IMR-90 (cell line): ENCODE measurements at regions not wholly inside any gene's neighbourhood (a gene's known extent, or its start where the extent isn't known, plus 50 kb on each side); places are given as distances from the start of the nearest gene placed in this dataset.

Source experiments
- ATAC-seq: fragments of 200-7000 bp; cut with Tn5 transposase; 2 replicates; pipeline ENCODE4 v1.9.1; 2020; ENCODE audit warnings: low read depth, mild to moderate bottlenecking, moderate library complexity
- BruUV-seq: library from RNA; stranded (reverse); fragments of 400-500 nt; replicated peaks from 2 replicates; lab custom pipeline; 2021; lab: Mats Ljungman, UMichigan
- CTCF ChIA-PET: fragments of 300-600 bp; formaldehyde crosslinking; extraction: SDS; loops from one replicate; lab custom pipeline; 2021; ENCODE audit warnings: antibody characterized with exemption; lab: Yijun Ruan, JAX
- POLR2A ChIA-PET: fragments of 300-600 bp; sonication (Branson Sonifier 250); formaldehyde crosslinking; loops from one replicate; lab custom pipeline; 2022; ENCODE audit warnings: antibody characterized with exemption; ENCODE audit not compliant: unreplicated experiment; lab: Charles Lee
- DNase-seq: peaks from one replicate; pipeline ENCODE4 v3.0.0; 2013
- H2AFZ ChIP-seq: replicated peaks from 2 replicates; pipeline ENCODE3; 2013; ENCODE audit warnings: low read length, mild to moderate bottlenecking; ENCODE audit not compliant: poor library complexity
- H2AK5ac ChIP-seq: 2 replicates; pipeline ENCODE4 v1.6.1; 2013; ENCODE audit warnings: low read depth, low read length, inconsistent platforms
- H2AK9ac ChIP-seq: replicated peaks from 2 replicates; pipeline ENCODE3; 2013; ENCODE audit warnings: mild to moderate bottlenecking, low read depth, low read length, moderate library complexity; ENCODE audit not compliant: poor library complexity
- H2BK120ac ChIP-seq: 2 replicates; pipeline ENCODE4 v1.6.1; 2013; ENCODE audit warnings: low read depth, low read length, inconsistent platforms
- H2BK15ac ChIP-seq: 3 replicates; pipeline ENCODE4 v1.6.1; 2013; ENCODE audit warnings: low read depth, low read length, inconsistent platforms
- H2BK20ac ChIP-seq: 2 replicates; pipeline ENCODE4 v1.6.1; 2013; ENCODE audit warnings: low read depth, mild to moderate bottlenecking, inconsistent platforms, low read length, moderate library complexity
- H2BK5ac ChIP-seq: 2 replicates; pipeline ENCODE4 v1.6.1; 2013; ENCODE audit warnings: mild to moderate bottlenecking, low read depth, low read length, inconsistent platforms; ENCODE audit not compliant: poor library complexity, severe bottlenecking
- H3K14ac ChIP-seq: replicated peaks from 2 replicates; pipeline ENCODE4 v1.6.1; 2013; ENCODE audit warnings: low read depth, low read length, inconsistent platforms
- H3K18ac ChIP-seq: 2 replicates; pipeline ENCODE4 v1.6.1; 2013; ENCODE audit warnings: low read depth, low read length, control low read depth
- H3K23ac ChIP-seq: 2 replicates; pipeline ENCODE4 v1.6.1; 2013; ENCODE audit warnings: low read depth, low read length, inconsistent platforms
- H3K27ac ChIP-seq: 2 replicates; pipeline ENCODE4 v1.5.1; 2013; ENCODE audit warnings: mild to moderate bottlenecking, control low read depth, low read length; ENCODE audit not compliant: insufficient read depth
- H3K27me3 ChIP-seq: 2 replicates; pipeline ENCODE4 v1.6.1; 2013; ENCODE audit warnings: low read length; ENCODE audit not compliant: control insufficient read depth, insufficient read depth
- H3K36me3 ChIP-seq: 2 replicates; pipeline ENCODE4 v1.6.1; 2013; ENCODE audit warnings: low read length, mixed read lengths; ENCODE audit not compliant: control insufficient read depth, insufficient read depth
- H3K4ac ChIP-seq: 2 replicates; pipeline ENCODE4 v1.6.1; 2013; ENCODE audit warnings: low read depth, low read length, inconsistent platforms
- H3K4me1 ChIP-seq: 2 replicates; pipeline ENCODE4 v1.6.1; 2013; ENCODE audit warnings: low read length, mixed read lengths; ENCODE audit not compliant: control insufficient read depth, insufficient read depth
- H3K4me2 ChIP-seq: 2 replicates; pipeline ENCODE4 v1.6.1; 2013; ENCODE audit warnings: low read depth, mild to moderate bottlenecking, control low read depth, low read length, moderate library complexity
- H3K4me3 ChIP-seq: 2 replicates; pipeline ENCODE4 v1.5.1; 2013; ENCODE audit warnings: low read depth, mild to moderate bottlenecking, control low read depth, low read length, moderate library complexity; ENCODE audit not compliant: insufficient read depth
- H3K56ac ChIP-seq: 2 replicates; pipeline ENCODE4 v1.6.1; 2013; ENCODE audit warnings: low read length, inconsistent platforms; ENCODE audit not compliant: insufficient read depth; ENCODE audit errors: extremely low read depth
- H3K79me1 ChIP-seq, 2 experiments: 2 replicates each; pipeline ENCODE4 v1.6.1; 2013; ENCODE audit warnings: low read length in 2 of 2, inconsistent platforms in 1 of 2, low read depth in 1 of 2
- H3K9ac ChIP-seq: 2 replicates; pipeline ENCODE4 v1.6.1; 2013; ENCODE audit warnings: low read depth, low read length, control low read depth
- H3K9me1 ChIP-seq: 2 replicates; pipeline ENCODE4 v1.6.1; 2013; ENCODE audit warnings: low read length, inconsistent platforms; ENCODE audit not compliant: insufficient read depth
- H3K9me3 ChIP-seq: 2 replicates; pipeline ENCODE4 v1.6.1; 2013; ENCODE audit warnings: low read length; ENCODE audit not compliant: control insufficient read depth, insufficient read depth
- H4K20me1 ChIP-seq: 2 replicates; pipeline ENCODE4 v1.6.1; 2013; ENCODE audit warnings: low read length, inconsistent platforms; ENCODE audit not compliant: insufficient read depth
- H4K5ac ChIP-seq: 2 replicates; pipeline ENCODE4 v1.6.1; 2013; ENCODE audit warnings: mild to moderate bottlenecking, low read depth, low read length, control low read depth
- H4K8ac ChIP-seq, 2 experiments: 2 replicates each; pipeline ENCODE4 v1.6.1; 2013; ENCODE audit warnings: low read depth in 2 of 2, low read length in 2 of 2, control low read depth in 1 of 2, inconsistent platforms in 1 of 2
- H4K91ac ChIP-seq: 2 replicates; pipeline ENCODE4 v1.6.1; 2013; ENCODE audit warnings: low read depth, low read length, inconsistent platforms; ENCODE audit not compliant: insufficient read depth
- CEBPB ChIP-seq: IDR thresholded peaks from 2 replicates; pipeline ENCODE4 v1.6.1; 2012; ENCODE audit warnings: low read depth, low read length, improper control_type of control experiment
- FOS ChIP-seq: fragments of 150-350 bp; IDR thresholded peaks from 2 replicates; pipeline ENCODE4 v1.6.1; 2016; ENCODE audit warnings: low read depth, low read length
- MXI1 ChIP-seq: IDR thresholded peaks from 2 replicates; pipeline ENCODE4 v1.6.1; 2012; ENCODE audit warnings: low read depth, mild to moderate bottlenecking, low read length, moderate library complexity, borderline replicate concordance
- WGBS, 2 experiments: methylation state at CpG; one replicate each; pipeline versions ENCODE4 v1.1.5 to v1.1.7; 2013; ENCODE audit warnings: missing lambda C conversion rate in 2 of 2; ENCODE audit not compliant: insufficient read length in 1 of 2; ENCODE audit errors: extremely low coverage in 2 of 2; 5-methylcytosine and 5-hydroxymethylcytosine counted together
- dilution Hi-C: fragments of 300-500 bp; cut with HindIII; formaldehyde crosslinking; loops from one replicate; pipeline ENCODE4 v1.14.3; 2018; ENCODE audit warnings: low sequenced_read_pairs; ENCODE audit not compliant: unreplicated experiment
- in situ Hi-C: fragments of 300-500 bp; cut with MboI; formaldehyde crosslinking; loops from 3 replicates; pipeline ENCODE4 v1.14.3; 2019; ENCODE audit warnings: low sequenced_read_pairs, inconsistent platforms, mixed read lengths
- intact Hi-C: fragments of 100-400 bp; cut with micrococcal nuclease; formaldehyde crosslinking; loops from 2 replicates; pipeline ENCODE4 v1.10.0; 2022

DNA sequence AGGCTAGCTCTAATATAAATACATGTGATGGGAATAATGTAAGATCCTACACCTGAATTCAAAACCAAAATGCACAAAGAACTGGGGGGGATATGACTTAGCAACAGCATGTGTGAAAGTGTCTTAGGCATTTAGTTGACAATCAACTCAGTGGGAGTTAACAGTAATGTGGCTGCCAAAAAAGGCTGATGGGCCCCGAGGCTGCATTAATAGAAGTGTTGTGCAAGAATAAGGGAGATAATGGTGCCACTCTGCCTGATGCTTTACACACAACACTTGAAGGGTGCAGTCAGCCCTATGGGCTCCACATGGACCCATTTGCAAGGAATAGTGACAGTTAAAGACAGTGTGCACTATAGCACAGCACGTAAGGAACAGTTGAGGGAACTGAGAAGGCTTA is 649.4 kb upstream of the ZEB2 start:
- Histone ChIP-seq H3K27me3 (no peaks in the 10 kb centered on the region; the same call in 1 of the 2 replicates), H3K18ac (no peak overlapping the region), H3K4me3 (no peak overlapping the region), H3K9me3 (no peaks in the 10 kb centered on the region), H3K79me1 (no peaks in the 10 kb centered on the region), H3K9ac (no peak overlapping the region), H4K8ac (no peak overlapping the region), H2AK9ac (no peak overlapping the region), H3K36me3 (no peaks in the 10 kb centered on the region), H2AFZ (no peak overlapping the region), H3K4ac (no peak overlapping the region), H3K4me2 (no peak overlapping the region), H3K4me1 (no peaks in the 10 kb centered on the region; the same call in 1 of the 2 replicates), H2BK15ac (no peak overlapping the region), H3K9me1 (no peaks in the 10 kb centered on the region), H2BK5ac (no peak overlapping the region), H3K14ac (no peak overlapping the region), H3K23ac (no peak overlapping the region), H4K20me1 (no peaks in the 10 kb centered on the region), H2AK5ac (no peak overlapping the region), H4K91ac (no peak overlapping the region), H2BK20ac (no peak overlapping the region), H3K56ac (no peak overlapping the region), H4K5ac (no peak overlapping the region), H2BK120ac (no peak overlapping the region), H3K27ac (no peak overlapping the region)
- intact Hi-C loops = no loop called here
- DNase-seq = no peak
- ATAC-seq = no peak
- dilution Hi-C loops = no loop called here
- WGBS, 2 experiments = 75% methylated on average over 2 of the region's 2 CpGs; no CpG with 5 or more reads in 1 of the 2 experiments
- ChIA-PET POLR2A (no interaction called here), CTCF (no interaction called here)
- no TSS peak for BruUV-seq
- TF ChIP-seq CEBPB (peak; percentile 20; the same call in 1 of the 2 replicates), MXI1 (no peak), FOS (no peak)
- in situ Hi-C loops = no loop called here
